ENCODE measurements at regions not wholly inside any gene's neighbourhood (a gene's known extent, or its start where the extent isn't known, plus 50 kb on each side); places are given as distances from the start of the nearest gene placed in this dataset.

- CTCF ChIA-PET, result interaction anchor here (1.3 kb wide), 1 partner anchor 48 kb away, joined by 4 read pairs; no protein-coding TSS in a partner anchor
- DNase-seq, result peak; percentile 8
- no peak for TF ChIP-seq CTCF (IDR thresholded peaks at IDR 0.05)
- peak; percentile 44 for ATAC-seq
- H3K9me3 Mint-ChIP-seq, result no peaks in the 10 kb centered on the region
- no peak overlapping the region for H3K4me3 Mint-ChIP-seq
- POLR2A ChIA-PET, result interaction anchor here (1.3 kb wide), 1 partner anchor 11 kb away, joined by 4 read pairs; no protein-coding TSS in a partner anchor
- H3K27ac Mint-ChIP-seq, result peak overlapping the region; percentile 47
- H3K27me3 Mint-ChIP-seq, result no peaks in the 10 kb centered on the region
- intact Hi-C loops (cut with micrococcal nuclease), result no loop called here
- H3K36me3 Mint-ChIP-seq (ENCODE audit: low read depth), result peaks cover 1% of the 10 kb centered on the region
- peaks cover 36% of the 10 kb centered on the region for H3K4me1 Mint-ChIP-seq (ENCODE audit: low read depth)
These were observed 523.0 kb downstream of the PTPRC start for GRCh38 chr1:199161766-199162303.

- H3K27ac Mint-ChIP-seq, result no peak overlapping the region
- no peak for TF ChIP-seq CTCF (IDR thresholded peaks at IDR 0.05)
- no peak for ATAC-seq
These were observed 524.4 kb downstream of the PTPRC start for GRCh38 chr1:199163267-199163666.

GRCh38 chr1:199163670-199164069 is 524.8 kb downstream of the PTPRC start:
- intact Hi-C loops (cut with micrococcal nuclease), result no loop called here
- POLR2A ChIA-PET, result no interaction called here
- peaks cover 1% of the 10 kb centered on the region for H3K36me3 Mint-ChIP-seq (ENCODE audit: low read depth)
- H3K9me3 Mint-ChIP-seq, result no peaks in the 10 kb centered on the region
- CTCF ChIA-PET, result interaction anchor here (0.9 to 1.2 kb wide), 3 partner anchors 10 to 50 kb away, joined by 3 to 6 read pairs (median 4); no protein-coding TSS in a partner anchor
- H3K27ac Mint-ChIP-seq, result no peak overlapping the region
- H3K4me3 Mint-ChIP-seq, result no peak overlapping the region
- DNase-seq (no peak), ATAC-seq (peak; percentile 20)
- peaks cover 40% of the 10 kb centered on the region for H3K4me1 Mint-ChIP-seq (ENCODE audit: low read depth)
- no peaks in the 10 kb centered on the region for H3K27me3 Mint-ChIP-seq
- TF ChIP-seq CTCF (IDR thresholded peaks at IDR 0.05), result no peak

More at GRCh38 chr1:199163267-199163666, 524.4 kb downstream of the PTPRC start:
- H3K9me3 Mint-ChIP-seq, result no peaks in the 10 kb centered on the region
- POLR2A ChIA-PET, result no interaction called here
- intact Hi-C loops (cut with micrococcal nuclease), result no loop called here
- DNase-seq, result no peak
- CTCF ChIA-PET, result interaction anchor here (0.9 kb wide), 1 partner anchor 17 kb away, joined by 3 read pairs; no protein-coding TSS in a partner anchor
- H3K36me3 Mint-ChIP-seq (ENCODE audit: low read depth), result peaks cover 1% of the 10 kb centered on the region
- peaks cover 36% of the 10 kb centered on the region for H3K4me1 Mint-ChIP-seq (ENCODE audit: low read depth)
- no peaks in the 10 kb centered on the region for H3K27me3 Mint-ChIP-seq
- no peak overlapping the region for H3K4me3 Mint-ChIP-seq

GRCh38 chr1:199167460-199167859 is 528.6 kb downstream of the PTPRC start:
- no peaks in the 10 kb centered on the region for H3K9me3 Mint-ChIP-seq
- ATAC-seq (no peak), DNase-seq (no peak)
- no peaks in the 10 kb centered on the region for H3K27me3 Mint-ChIP-seq
- H3K36me3 Mint-ChIP-seq (ENCODE audit: low read depth), result peaks cover 1% of the 10 kb centered on the region
- H3K4me3 Mint-ChIP-seq, result no peak overlapping the region
- no peak for TF ChIP-seq CTCF (IDR thresholded peaks at IDR 0.05)
- POLR2A ChIA-PET, result no interaction called here
- H3K4me1 Mint-ChIP-seq (ENCODE audit: low read depth), result peaks cover 48% of the 10 kb centered on the region
- no peak overlapping the region for H3K27ac Mint-ChIP-seq
- CTCF ChIA-PET, result no interaction called here
- intact Hi-C loops (cut with micrococcal nuclease), result no loop called here

GRCh38 chr1:199168888-199169585 is 530.2 kb downstream of the PTPRC start:
- DNase-seq (no peak), ATAC-seq (no peak)
- no peaks in the 10 kb centered on the region for H3K9me3 Mint-ChIP-seq
- intact Hi-C loops (cut with micrococcal nuclease), result no loop called here
- H3K27me3 Mint-ChIP-seq, result no peaks in the 10 kb centered on the region
- peaks cover 45% of the 10 kb centered on the region for H3K4me1 Mint-ChIP-seq (ENCODE audit: low read depth)
- no peak overlapping the region for H3K4me3 Mint-ChIP-seq
- TF ChIP-seq CTCF (IDR thresholded peaks at IDR 0.05), result no peak
- ChIA-PET CTCF (interaction anchor here (1.0 kb wide), 1 partner anchor 75 kb away, joined by 3 read pairs; no protein-coding TSS in a partner anchor), POLR2A (no interaction called here)
- no peak overlapping the region for H3K27ac Mint-ChIP-seq
- no peaks in the 10 kb centered on the region for H3K36me3 Mint-ChIP-seq (ENCODE audit: low read depth)

Data from activated CD8-positive, alpha-beta T cell treated with anti-CD3 and anti-CD28 coated beads for 36 hours (primary cell).